CD4-positive, alpha-beta T cell treated with Interleukin-17A for 4 hours (primary cell): ENCODE measurements at regions not wholly inside any gene's neighbourhood (a gene's known extent, or its start where the extent isn't known, plus 50 kb on each side); places are given as distances from the start of the nearest gene placed in this dataset.
"Not testable (repeated sequence)": the region's sequence is repeated elsewhere in the genome, so short reads cannot be mapped to it uniquely, and the experiment has no call there.

ENCODE experiments used
- DNase-seq: peaks from one replicate; pipeline ENCODE4 v3.0.0-alpha.2; 2020; ENCODE audit warnings: mixed read lengths

DNA sequence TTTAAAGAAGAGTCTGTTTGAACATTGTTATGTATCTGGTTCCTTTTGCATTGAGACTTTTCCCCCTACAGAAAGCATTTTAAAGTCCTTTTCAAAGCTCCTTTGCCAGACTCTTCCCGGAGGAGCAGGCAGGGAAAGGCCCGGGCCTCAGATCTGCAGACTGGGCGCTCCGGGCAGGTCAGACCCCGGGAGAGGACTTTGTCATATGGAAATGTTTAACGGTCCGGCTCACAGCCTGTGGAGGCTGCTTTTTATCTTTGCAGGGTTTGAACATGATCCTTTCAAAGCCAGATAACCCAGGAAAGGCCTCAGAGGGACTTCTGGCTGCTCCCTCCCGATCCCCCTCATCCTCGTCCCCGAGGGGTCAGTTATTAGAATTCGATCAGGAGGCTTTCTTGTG is 82.1 kb upstream of the IRX2 start:
- no peak for DNase-seq

DNA sequence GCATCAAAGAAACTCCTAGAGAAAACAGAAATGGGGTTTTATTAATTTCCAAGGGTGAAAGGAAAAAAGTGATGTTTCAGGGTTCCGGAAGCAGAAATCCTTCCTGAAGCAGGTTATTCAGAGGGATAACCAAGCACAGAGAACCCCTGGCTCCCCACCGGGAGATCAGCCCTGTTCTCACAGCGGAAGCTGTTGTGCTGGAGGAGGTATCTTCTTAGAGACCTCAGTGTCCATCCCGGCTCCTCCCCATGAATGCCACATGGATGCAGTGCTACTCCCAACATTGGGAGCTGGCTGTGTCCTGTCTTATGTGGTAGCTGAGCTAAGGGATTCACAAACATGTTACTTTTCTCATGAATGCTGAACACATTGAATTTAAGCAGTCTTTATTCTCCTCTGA is 80.9 kb upstream of the IRX2 start:
- DNase-seq, result no peak

DNA sequence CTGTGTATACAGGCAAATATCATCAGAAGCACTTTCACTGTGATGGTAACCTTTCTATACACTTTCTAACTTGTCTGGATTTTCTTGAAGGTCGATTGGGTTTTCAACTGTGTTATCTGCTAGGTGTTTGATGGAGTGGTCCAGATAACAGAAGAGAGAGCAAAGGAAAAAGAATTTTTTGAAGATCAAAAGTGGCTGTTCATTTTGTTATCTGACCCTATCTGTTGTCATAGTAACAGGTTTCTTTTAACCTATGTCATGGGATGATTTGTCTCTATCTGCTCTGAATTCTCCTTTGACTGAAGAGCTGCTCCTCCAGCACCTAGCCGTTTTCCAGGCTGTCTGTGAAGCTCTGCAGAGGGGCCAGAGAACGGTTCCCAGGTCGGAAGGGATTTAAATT is 77.8 kb upstream of the IRX2 start:
- no peak for DNase-seq

DNA sequence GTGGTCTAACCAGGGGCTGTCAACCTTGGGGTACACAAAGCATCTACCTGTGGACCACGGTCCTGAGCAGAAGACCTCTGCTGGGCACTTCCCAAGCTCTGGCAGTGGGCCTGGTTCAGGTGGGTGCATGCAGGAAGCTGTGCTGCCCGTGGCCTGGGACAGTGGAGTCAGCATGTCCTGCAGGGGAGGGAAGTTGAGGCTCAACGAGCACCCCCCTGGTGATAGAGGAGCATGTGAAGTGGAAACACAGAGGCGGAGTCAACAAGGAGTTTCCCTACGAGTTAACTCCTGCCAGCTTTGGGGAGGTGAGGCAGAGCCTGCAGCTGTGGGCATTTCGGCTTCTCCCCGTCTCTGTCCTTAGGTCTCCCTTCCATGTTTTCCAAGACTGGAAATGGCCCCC is 67.5 kb upstream of the IRX2 start:
- no peak for DNase-seq

DNA sequence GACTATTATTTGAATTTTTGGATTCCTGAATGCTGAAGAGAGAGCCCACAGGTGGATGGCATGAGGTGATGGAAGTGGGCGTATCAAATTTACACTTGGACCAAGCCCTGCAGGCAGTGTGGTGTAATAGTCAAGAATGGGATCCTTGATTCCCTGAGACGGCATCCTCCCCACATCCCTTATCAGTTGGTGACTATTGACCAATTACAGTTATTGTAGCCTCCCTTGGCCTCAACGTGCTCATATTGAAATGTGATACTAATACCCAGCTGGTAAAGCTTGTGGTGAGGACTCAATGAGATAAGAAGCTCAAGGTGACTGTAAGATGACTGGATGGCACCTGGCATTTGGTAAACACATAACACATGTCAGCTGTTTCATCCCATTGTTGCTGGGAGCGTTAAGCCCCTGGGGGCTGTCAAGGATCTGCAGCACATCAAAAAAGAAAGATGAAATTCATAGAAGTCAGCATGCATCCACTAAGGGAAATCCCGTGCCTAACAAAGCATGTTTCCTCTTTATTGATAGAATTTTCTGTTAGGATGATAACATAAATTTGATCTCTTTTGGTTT is 65.6 kb upstream of the IRX2 start:
- DNase-seq, result no peak

DNA sequence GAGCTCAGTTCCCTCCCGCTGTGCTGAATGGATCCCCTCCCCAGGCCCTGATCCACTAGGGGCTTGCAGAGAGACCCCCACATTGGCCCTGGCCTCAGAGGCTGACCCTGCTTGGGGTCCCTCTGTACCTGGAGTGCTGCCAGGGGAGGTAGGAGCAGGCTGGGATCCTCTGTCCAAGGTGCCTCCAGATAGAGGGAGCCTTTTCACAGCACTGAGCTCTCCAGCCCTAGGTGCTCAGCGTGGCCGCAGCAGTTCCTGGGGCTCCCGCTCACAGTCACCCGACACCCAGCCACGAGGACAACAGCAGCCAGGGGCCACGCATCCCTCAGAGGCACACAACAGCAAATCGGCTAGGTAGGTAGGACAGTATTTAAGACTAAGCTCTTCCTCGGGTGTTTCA is 62.2 kb upstream of the IRX2 start:
- no peak for DNase-seq

DNA sequence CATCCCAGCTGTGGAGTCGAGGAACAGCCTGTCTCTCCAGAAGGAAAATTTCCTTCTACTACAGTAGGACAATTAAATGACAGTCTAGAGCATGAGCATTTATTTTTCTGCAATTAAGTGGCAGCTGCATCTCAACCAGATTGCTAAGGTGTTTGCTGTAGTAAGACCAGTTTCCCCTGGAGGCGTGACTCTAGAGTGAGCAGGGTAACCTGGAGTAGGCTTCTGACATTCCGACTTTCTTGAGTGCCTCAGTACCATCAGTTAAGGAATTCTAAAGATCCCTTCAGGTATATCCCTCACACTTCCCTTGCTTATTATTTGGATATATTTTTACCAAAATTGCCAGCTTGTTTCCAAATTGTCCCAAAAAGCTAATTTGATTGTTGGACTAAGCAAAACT is 59.2 kb upstream of the IRX2 start:
- no peak for DNase-seq

DNA sequence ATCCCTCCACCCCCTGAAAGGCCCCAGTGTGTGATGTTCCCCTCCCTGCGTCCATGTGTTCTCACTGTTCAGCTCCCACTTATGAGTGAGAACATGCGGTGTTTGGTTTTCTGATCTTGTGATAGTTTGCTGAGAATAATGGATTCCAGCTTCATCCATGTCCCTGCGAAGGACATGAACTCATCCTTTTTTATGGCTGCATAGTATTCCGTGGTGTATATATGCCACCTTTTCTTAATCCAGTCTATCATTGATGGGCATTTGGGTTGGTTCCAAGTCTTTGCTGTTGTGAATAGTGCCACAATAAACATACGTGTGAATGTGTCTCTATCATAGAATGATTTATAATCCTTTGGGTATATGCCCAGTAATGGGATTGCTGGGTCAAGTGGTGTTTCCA is 55.8 kb upstream of the IRX2 start:
- DNase-seq, result not testable (repeated sequence)

DNA sequence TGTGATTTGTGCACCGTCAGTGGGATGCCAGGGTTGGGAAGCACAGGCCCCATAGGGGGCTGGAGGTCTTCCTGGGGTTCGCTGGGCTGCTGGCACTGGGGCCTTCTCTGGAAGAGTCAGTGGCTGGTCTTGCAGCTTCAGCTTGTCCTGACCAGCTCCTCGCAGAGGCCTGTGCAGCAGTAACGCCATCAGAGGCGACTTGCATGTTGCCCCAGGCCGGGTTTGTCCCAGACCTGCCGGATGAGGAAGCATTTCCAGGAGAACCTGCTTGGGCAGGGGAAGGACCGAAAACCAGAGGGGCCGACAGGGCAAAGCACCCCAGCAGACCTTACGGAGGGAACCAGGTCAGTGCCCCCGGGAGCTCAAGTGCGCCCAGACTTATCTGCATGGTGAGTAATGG is 54.7 kb upstream of the IRX2 start:
- DNase-seq, result no peak

DNA sequence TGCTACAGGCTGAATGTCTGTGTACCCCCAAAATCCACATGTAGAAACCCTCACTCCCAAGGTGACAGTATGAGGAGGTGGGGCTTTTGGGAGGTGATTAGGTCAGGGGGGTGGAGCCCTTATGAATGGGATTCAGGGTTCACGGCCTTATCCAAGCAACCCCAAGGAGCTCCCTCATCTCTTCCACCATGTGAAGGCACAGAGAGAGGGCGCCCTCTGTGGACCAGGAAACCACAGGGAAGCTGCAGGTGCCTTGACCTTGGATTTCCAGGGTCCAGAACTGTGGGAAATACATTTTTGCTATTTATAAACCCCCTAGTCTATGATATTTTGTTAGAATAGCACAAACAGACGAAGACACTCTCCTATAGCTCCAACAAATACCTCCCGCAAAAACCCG is 53.6 kb upstream of the IRX2 start:
- no peak for DNase-seq

DNA sequence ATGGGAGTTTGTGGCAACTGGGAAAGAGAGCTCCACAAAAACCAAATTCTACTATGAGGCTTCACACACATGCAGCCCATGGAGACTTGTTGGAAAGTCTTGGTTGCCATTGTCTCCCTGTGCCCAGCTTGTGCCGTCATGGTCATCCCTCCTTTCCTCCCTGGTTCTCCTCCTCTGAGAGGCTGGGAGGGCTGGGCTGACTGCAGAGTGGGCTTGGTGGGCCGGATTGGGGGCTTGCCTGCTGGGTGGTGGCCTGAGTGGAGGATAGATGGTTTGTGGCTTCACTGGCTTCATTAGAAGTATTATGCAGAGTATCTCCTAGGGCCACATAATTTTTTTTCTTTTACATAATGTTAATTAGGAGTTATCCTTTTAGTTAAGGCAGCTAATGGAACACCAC is 52.3 kb upstream of the IRX2 start:
- DNase-seq, result no peak

DNA sequence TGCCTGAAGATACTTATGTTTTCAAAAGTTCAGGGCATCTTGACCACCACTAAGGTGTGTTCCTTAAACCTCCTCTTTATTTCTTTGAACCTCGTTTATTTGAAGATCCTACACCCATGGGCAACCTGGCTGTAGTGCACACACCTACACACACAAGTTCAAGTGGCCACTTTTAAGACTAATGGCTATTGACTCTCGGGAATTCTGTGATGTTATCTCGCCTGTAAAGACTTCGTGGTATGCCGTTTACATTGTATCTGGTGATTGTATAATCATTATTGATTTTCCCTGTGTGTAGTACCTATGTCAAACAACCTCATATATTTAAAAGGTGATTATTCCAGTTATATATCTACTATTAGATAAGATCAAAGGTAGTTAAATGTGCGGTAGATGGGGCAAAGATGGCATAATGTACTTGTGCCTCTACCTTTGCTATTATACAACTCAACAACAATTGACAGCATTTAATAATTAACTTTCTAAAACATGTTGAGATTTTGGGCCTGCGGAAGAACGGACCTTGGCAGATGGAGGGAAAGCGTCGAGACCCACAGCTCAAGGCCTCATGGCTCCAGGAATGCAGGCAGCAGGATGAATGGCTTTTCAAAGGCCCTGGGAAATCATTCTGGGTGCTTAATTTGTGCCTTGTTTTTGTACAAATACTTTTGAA is 51.4 kb upstream of the IRX2 start:
- no peak for DNase-seq

DNA sequence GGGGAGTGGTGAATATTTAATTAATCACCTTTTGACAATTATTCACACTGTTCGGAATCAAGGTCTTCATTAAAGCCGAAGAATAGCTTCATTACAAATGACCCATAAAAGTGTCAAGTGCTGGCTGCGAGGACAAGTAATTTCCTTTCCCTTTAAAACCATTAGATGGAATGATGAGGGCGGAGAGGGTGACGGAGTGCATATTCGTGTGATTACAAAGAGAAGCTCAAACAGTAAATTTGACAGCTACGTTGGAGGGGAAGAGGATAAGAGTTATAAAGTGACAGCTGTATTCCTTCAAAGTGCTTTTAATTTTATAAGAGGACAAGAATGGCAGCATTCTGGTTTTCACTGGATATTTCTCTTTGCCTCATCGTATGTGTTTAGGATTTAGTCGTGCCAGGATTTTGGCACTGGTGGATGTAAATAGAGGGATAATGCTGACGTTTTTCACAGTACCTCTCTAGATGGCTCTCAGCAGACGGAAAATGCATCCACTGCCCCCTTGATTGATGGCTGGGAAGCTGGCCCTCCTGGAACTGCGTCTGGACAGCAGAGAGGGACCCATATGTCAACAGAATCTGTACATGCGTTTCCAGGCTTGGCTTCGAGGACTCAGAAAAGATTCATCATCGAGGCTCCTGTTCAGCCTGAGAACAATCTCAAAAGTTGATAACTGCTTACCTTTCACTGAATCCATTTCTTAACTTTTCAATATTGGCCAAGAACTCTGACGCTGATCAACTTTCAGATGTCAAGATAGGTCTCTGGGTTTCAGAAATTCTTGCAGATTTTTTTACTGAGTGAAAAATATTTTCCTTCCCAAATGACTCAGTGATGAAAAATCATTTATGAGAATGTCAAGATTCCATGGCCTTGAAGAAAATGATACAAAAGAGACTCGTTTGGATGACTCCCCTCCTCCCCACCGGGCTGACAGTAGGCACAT is 50.4 kb upstream of the IRX2 start:
- DNase-seq, result no peak
